Gastroesophageal sphincter (tissue), 3 donors: ENCODE measurements at regions not wholly inside any gene's neighbourhood (a gene's known extent, or its start where the extent isn't known, plus 50 kb on each side); places are given as distances from the start of the nearest gene placed in this dataset.

ENCODE experiments used
- CTCF ChIP-seq, 4 experiments: fragments of 200-600 bp in 2 of 4; fragments of 450-650 bp in 2 of 4; sonication (generic) in 1 of 4; IDR thresholded peaks; one replicate each; pipeline ENCODE4 v1.5.1; 2017 to 2019; ENCODE audit warnings: antibody characterized with exemption in 4 of 4, mild to moderate bottlenecking in 2 of 4, moderate library complexity in 2 of 4
- EP300 ChIP-seq: sonication (generic); formaldehyde crosslinking; IDR thresholded peaks from one replicate; pipeline ENCODE4 v1.6.1; 2017; ENCODE audit warnings: antibody characterized with exemption, mild to moderate bottlenecking
- POLR2AphosphoS5 ChIP-seq: sonication (generic); formaldehyde crosslinking; IDR thresholded peaks from one replicate; pipeline ENCODE4 v1.6.1; 2017; ENCODE audit warnings: antibody characterized with exemption

DNA sequence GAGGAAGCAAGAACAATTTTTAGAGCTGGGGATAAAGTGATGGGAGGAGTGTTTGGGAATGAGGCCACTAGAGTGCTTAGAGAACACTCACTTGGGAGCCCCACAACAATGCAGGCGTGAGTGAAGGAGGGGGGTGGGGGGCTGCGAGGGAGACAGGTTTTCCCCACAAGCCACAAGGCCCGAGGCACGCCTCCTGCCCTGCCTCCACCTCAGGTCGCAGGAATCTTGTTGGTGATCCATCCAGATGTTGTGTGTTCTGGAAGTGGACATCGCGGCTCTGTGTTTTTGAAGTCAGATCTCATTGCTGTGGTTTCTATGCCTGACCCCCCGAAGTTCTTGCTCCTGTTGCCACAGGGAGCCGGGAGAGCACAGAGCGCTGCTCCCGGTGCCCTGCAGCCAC is 178.0 kb upstream of the BMPER start:
- TF ChIP-seq CTCF (IDR thresholded peaks at IDR 0.05) (no peak), EP300 (no peak), POLR2AphosphoS5 (no peak)
